Nephron (organoid): ENCODE measurements at regions not wholly inside any gene's neighbourhood (a gene's known extent, or its start where the extent isn't known, plus 50 kb on each side); places are given as distances from the start of the nearest gene placed in this dataset.

Experiments used
- H3K27ac Mint-ChIP-seq, 3 experiments: 2 replicates each; pipeline ENCODE4 v1.8.0; 2020; ENCODE audit warnings: mixed read lengths in 3 of 3, mild to moderate bottlenecking in 2 of 3, moderate library complexity in 1 of 3
- H3K27me3 Mint-ChIP-seq: 2 replicates; pipeline ENCODE4 v1.8.0; 2021; ENCODE audit warnings: low read depth, mild to moderate bottlenecking, moderate library complexity, mixed read lengths
- H3K36me3 Mint-ChIP-seq: 2 replicates; pipeline ENCODE4 v1.8.0; 2020; ENCODE audit warnings: low read depth, mixed read lengths
- H3K4me1 Mint-ChIP-seq: 2 replicates; pipeline ENCODE4 v1.8.0; 2020; ENCODE audit warnings: mixed read lengths
- H3K4me3 Mint-ChIP-seq, 3 experiments: 2 replicates each; pipeline ENCODE4 v1.8.0; 2020; ENCODE audit warnings: mild to moderate bottlenecking in 3 of 3, mixed read lengths in 3 of 3, moderate library complexity in 2 of 3
- H3K9me3 Mint-ChIP-seq: 2 replicates; pipeline ENCODE4 v1.8.0; 2020; ENCODE audit warnings: mixed read lengths
- TF ChIP-seq, protein P1 (sequence below), 3 experiments: fragments of 200-600 bp; sonication (generic); IDR thresholded peaks; one replicate each; pipeline ENCODE4 v1.5.0; 2021; ENCODE audit warnings: antibody characterized with exemption in 3 of 3; ENCODE audit not compliant: unreplicated experiment in 3 of 3

GRCh38 chr12:98410356-98410755, 105.0 kb upstream of the TMPO start:
- peaks cover 23% of the 10 kb centered on the region for H3K4me1 Mint-ChIP-seq
- TF ChIP-seq, protein P1, sequence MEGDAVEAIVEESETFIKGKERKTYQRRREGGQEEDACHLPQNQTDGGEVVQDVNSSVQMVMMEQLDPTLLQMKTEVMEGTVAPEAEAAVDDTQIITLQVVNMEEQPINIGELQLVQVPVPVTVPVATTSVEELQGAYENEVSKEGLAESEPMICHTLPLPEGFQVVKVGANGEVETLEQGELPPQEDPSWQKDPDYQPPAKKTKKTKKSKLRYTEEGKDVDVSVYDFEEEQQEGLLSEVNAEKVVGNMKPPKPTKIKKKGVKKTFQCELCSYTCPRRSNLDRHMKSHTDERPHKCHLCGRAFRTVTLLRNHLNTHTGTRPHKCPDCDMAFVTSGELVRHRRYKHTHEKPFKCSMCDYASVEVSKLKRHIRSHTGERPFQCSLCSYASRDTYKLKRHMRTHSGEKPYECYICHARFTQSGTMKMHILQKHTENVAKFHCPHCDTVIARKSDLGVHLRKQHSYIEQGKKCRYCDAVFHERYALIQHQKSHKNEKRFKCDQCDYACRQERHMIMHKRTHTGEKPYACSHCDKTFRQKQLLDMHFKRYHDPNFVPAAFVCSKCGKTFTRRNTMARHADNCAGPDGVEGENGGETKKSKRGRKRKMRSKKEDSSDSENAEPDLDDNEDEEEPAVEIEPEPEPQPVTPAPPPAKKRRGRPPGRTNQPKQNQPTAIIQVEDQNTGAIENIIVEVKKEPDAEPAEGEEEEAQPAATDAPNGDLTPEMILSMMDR (IDR thresholded peaks at IDR 0.05; ENCODE audit: unreplicated experiment in 3 of 3) = no peak
- H3K27ac Mint-ChIP-seq = no peak overlapping the region
- H3K4me3 Mint-ChIP-seq = no peak overlapping the region
- H3K9me3 Mint-ChIP-seq = peaks cover 2% of the 10 kb centered on the region
- no peaks in the 10 kb centered on the region for H3K27me3 Mint-ChIP-seq
- H3K36me3 Mint-ChIP-seq = no peaks in the 10 kb centered on the region

DNA sequence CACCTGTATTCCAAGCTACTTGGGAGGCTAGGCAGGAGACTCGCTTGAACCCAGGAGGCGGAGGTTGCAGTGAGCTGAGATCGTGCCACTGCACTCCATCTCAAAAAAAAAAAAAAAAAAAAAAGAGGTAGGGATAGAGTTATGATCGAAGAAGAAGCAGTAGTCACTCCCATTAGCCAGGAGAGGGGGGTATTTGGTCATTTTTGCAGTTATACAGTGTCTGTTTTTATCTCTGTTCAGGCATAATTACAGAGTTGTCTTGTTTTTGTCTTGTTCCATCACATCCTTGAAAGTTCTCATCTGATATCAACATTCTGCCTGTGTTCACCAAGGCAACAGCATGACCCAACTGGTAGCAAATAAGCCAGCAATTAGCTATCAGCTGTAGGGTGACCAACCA, 98.5 kb upstream of the TMPO start:
- peaks cover 59% of the 10 kb centered on the region for H3K4me1 Mint-ChIP-seq
- TF ChIP-seq, protein P1 (IDR thresholded peaks at IDR 0.05; ENCODE audit: unreplicated experiment in 3 of 3) = peak in 2 of 3 experiments; percentile 21 to 35
- no peaks in the 10 kb centered on the region for H3K36me3 Mint-ChIP-seq
- no peaks in the 10 kb centered on the region for H3K9me3 Mint-ChIP-seq
- no peaks in the 10 kb centered on the region for H3K27me3 Mint-ChIP-seq
- peak overlapping the region in 2 of 3 experiments; percentile 84 to 95 for H3K27ac Mint-ChIP-seq
- H3K4me3 Mint-ChIP-seq = no peak overlapping the region

DNA sequence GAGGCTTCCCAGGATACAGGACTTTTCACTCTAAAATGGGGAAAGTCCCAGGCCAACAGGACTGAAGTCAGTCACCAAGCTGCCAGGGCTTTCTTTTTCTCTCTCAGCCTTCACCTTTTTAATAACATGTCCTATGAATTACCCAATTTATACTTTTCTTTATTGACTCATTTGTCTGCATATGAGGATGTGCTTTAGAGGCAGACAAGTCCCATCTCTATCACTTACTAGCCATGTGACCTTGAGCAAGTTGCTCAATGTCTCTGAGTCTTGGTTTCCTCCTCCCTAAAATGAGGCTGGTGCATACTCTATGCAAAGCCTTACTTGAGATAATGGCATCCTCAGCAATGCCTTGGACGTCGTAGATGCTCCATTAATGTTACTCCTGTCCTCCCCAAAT, 98.1 kb upstream of the TMPO start:
- TF ChIP-seq, protein P1 (IDR thresholded peaks at IDR 0.05; ENCODE audit: unreplicated experiment in 3 of 3) = no peak
- no peak overlapping the region for H3K4me3 Mint-ChIP-seq
- H3K36me3 Mint-ChIP-seq = no peaks in the 10 kb centered on the region
- H3K9me3 Mint-ChIP-seq = no peaks in the 10 kb centered on the region
- peaks cover 59% of the 10 kb centered on the region for H3K4me1 Mint-ChIP-seq
- peak overlapping the region; percentile 42 to 95 (median 84) for H3K27ac Mint-ChIP-seq
- no peaks in the 10 kb centered on the region for H3K27me3 Mint-ChIP-seq

DNA sequence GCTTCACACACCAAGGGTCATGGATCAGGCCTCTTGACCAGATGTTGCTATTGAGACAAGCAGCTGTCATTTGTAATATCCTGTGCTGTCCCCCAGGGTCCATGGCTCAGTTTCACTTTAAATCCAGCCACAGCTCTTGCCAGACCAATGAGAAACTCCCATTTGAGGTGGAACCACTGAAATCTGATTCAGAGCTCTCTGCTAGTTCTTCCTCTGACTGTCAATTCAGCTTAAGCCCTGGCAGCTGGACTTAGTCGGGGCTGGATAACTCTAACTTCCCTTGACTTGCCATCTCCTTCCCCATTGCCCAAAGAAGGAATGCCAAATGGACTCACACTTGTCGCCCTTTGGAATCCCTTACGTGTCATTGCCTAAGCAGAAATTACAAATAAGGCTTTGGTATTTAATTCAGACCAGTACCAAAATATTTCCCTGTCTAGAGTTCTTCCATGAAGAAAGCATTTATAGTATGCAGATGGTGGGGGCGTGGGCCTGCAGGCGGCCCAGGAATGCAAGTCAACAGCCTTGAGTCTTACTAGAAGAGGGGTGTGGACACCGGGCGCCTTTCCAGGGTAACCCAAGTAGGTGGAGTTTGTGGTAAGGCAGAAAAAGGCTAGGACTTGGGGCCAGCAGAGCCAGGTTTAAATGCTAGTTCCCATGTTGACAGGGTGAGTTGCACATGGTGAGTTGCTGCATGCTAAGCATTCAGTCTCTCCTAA, 96.9 kb upstream of the TMPO start:
- Mint-ChIP-seq H3K27me3 (no peaks in the 10 kb centered on the region), H3K4me3 (peak overlapping the region in 1 of 3 experiments; percentile 83), H3K36me3 (no peaks in the 10 kb centered on the region), H3K27ac (peak overlapping the region; percentile 84 to 95 (median 84)), H3K9me3 (no peaks in the 10 kb centered on the region), H3K4me1 (peaks cover 56% of the 10 kb centered on the region)
- TF ChIP-seq, protein P1 (IDR thresholded peaks at IDR 0.05; ENCODE audit: unreplicated experiment in 3 of 3) = no peak

DNA sequence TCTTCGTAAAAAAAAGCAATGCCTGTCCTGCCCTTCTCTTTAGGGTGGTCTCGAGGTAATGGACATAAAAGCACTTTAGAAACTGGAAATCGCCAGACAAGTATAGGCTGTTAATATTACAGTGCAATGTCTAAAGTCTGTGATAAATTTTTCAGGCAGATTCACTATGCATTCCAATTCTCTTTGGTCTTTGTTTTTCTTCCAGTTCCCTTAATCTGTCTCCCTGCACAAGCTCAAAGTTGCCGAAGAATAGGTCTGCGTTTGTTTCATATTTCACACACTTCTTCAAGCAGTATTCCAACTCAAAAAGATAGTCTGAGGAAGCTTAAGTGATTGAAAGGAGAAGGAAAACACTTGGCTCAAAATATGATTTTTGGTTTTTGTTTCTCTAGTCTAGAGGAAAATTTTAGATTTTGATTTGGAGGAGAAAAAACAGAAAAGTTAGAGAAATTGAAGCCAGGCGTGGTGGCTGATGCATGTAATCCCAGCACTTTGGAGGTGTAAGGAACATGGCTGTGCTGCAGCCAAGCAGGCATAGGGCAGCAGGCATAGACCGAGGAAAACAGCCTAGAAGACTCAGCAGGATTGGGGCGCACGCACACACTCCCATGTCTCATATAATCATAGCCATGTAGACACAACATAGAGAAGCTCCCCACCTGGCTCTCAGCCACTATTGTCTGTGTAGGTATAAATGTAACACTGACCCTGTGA, 96.2 kb upstream of the TMPO start:
- Mint-ChIP-seq H3K4me3 (peak overlapping the region in 2 of 3 experiments; percentile 4 to 83), H3K27me3 (no peaks in the 10 kb centered on the region), H3K9me3 (no peaks in the 10 kb centered on the region), H3K36me3 (no peaks in the 10 kb centered on the region), H3K4me1 (peaks cover 56% of the 10 kb centered on the region), H3K27ac (peak overlapping the region; percentile 84 to 95 (median 84))
- TF ChIP-seq, protein P1 (IDR thresholded peaks at IDR 0.05; ENCODE audit: unreplicated experiment in 3 of 3) = no peak
